Liver (tissue), 8 donors: ENCODE measurements at regions not wholly inside any gene's neighbourhood (a gene's known extent, or its start where the extent isn't known, plus 50 kb on each side); places are given as distances from the start of the nearest gene placed in this dataset.

Experiments used
- DNase-seq: peaks from one replicate; pipeline ENCODE4 v3.0.0-alpha.2; 2017; ENCODE audit warnings: low spot score
- H3K27ac ChIP-seq, 2 donors: one replicate each; pipeline ENCODE4 v1.7.0; 2013; ENCODE audit warnings: inconsistent platforms in 2 of 2, low read length in 2 of 2, control low read depth in 1 of 2, low read depth in 1 of 2, mild to moderate bottlenecking in 1 of 2
- H3K27me3 ChIP-seq, 4 donors: one replicate each; pipeline versions ENCODE4 v1.6.1 to v1.7.0; 2013; ENCODE audit warnings: low read length in 3 of 4, inconsistent platforms in 1 of 4, mild to moderate bottlenecking in 1 of 4, moderate library complexity in 1 of 4; ENCODE audit not compliant: control insufficient read depth in 4 of 4, insufficient read depth in 4 of 4
- H3K36me3 ChIP-seq, 4 donors: one replicate each; pipeline versions ENCODE4 v1.6.1 to v1.7.0; 2013; ENCODE audit warnings: low read length in 3 of 4, mild to moderate bottlenecking in 3 of 4, low read depth in 1 of 4, moderate library complexity in 1 of 4; ENCODE audit not compliant: control insufficient read depth in 4 of 4, insufficient read depth in 3 of 4
- H3K4me1 ChIP-seq, 4 donors: one replicate each; pipeline versions ENCODE4 v1.6.1 to v1.7.0; 2013; ENCODE audit warnings: low read length in 3 of 4, mild to moderate bottlenecking in 3 of 4, moderate library complexity in 1 of 4; ENCODE audit not compliant: control insufficient read depth in 4 of 4, insufficient read depth in 4 of 4
- H3K4me3 ChIP-seq, 3 donors: one replicate each; pipeline versions ENCODE4 v1.6.1 to v1.7.0; 2013; ENCODE audit warnings: low read length in 3 of 3, control low read depth in 1 of 3, low read depth in 1 of 3, mild to moderate bottlenecking in 1 of 3
- H3K9ac ChIP-seq, 2 donors: one replicate each; pipeline ENCODE4 v1.7.0; 2013; ENCODE audit warnings: low read length in 2 of 2, mild to moderate bottlenecking in 2 of 2, moderate library complexity in 2 of 2, control low read depth in 1 of 2, low read depth in 1 of 2
- H3K9me3 ChIP-seq, 4 donors: one replicate each; pipeline versions ENCODE4 v1.6.1 to v1.7.0; 2013; ENCODE audit warnings: low read length in 3 of 4; ENCODE audit not compliant: control insufficient read depth in 4 of 4
- EGR1 ChIP-seq, 2 donors: IDR thresholded peaks; 2 replicates each; pipeline ENCODE4 v1.6.1; 2016 to 2018; ENCODE audit warnings: antibody characterized with exemption in 2 of 2, low read depth in 2 of 2
- FOXA1 ChIP-seq: IDR thresholded peaks from 2 replicates; pipeline ENCODE4 v1.6.1; 2016; ENCODE audit warnings: antibody characterized with exemption
- FOXA2 ChIP-seq: IDR thresholded peaks from 2 replicates; pipeline ENCODE4 v1.6.1; 2016; ENCODE audit warnings: antibody characterized with exemption
- GABPA ChIP-seq, 2 donors: IDR thresholded peaks in 1 of 2; conservative IDR thresholded peaks in 1 of 2; 2 replicates each; pipeline ENCODE4 v1.6.1; 2016; ENCODE audit warnings: antibody characterized with exemption in 2 of 2, mild to moderate bottlenecking in 1 of 2, moderate library complexity in 1 of 2
- HNF4A ChIP-seq, 2 donors: conservative IDR thresholded peaks; 2 replicates each; pipeline ENCODE4 v1.6.1; 2016; ENCODE audit warnings: antibody characterized with exemption in 2 of 2, mild to moderate bottlenecking in 2 of 2
- HNF4G ChIP-seq: IDR thresholded peaks from 2 replicates; pipeline ENCODE4 v1.6.1; 2016; ENCODE audit warnings: antibody characterized with exemption
- JUND ChIP-seq, 2 donors: IDR thresholded peaks; 2 replicates each; pipeline ENCODE4 v1.6.1; 2016; ENCODE audit warnings: antibody characterized with exemption in 2 of 2
- NR2F2 ChIP-seq: IDR thresholded peaks from 2 replicates; pipeline ENCODE4 v1.6.1; 2016; ENCODE audit warnings: antibody characterized with exemption
- RAD21 ChIP-seq, 2 donors: IDR thresholded peaks; 2 replicates each; pipeline ENCODE4 v1.6.1; 2016; ENCODE audit warnings: antibody characterized with exemption in 2 of 2, mild to moderate bottlenecking in 2 of 2
- RXRA ChIP-seq, 2 donors: IDR thresholded peaks; 2 replicates each; pipeline ENCODE4 v1.6.1; 2017 to 2018; ENCODE audit warnings: antibody characterized with exemption in 2 of 2, mild to moderate bottlenecking in 1 of 2
- SP1 ChIP-seq: IDR thresholded peaks from 2 replicates; pipeline ENCODE4 v1.6.1; 2018; ENCODE audit warnings: antibody characterized with exemption, mild to moderate bottlenecking
- TAF1 ChIP-seq: conservative IDR thresholded peaks from 2 replicates; pipeline ENCODE4 v1.6.1; 2016; ENCODE audit warnings: antibody characterized with exemption, mild to moderate bottlenecking
- YY1 ChIP-seq: IDR thresholded peaks from 2 replicates; pipeline ENCODE4 v1.6.1; 2016; ENCODE audit warnings: antibody characterized with exemption, mild to moderate bottlenecking
- WGBS: extraction: QIAGEN DNeasy Blood & Tissue Kit; methylation state at CpG from one replicate; pipeline ENCODE4 v1.1.7; 2013; 5-methylcytosine and 5-hydroxymethylcytosine counted together
- TF ChIP-seq, protein P1 (sequence below): IDR thresholded peaks from 2 replicates; pipeline ENCODE4 v1.6.1; 2016; ENCODE audit warnings: antibody characterized with exemption
- TF ChIP-seq, protein P2 (sequence below): IDR thresholded peaks from 2 replicates; pipeline ENCODE4 v1.6.1; 2016; ENCODE audit warnings: antibody characterized with exemption
- TF ChIP-seq, protein P3 (sequence below): IDR thresholded peaks from 2 replicates; pipeline ENCODE4 v1.6.1; 2016; ENCODE audit warnings: antibody characterized with exemption
- TF ChIP-seq, protein P4 (sequence below): fragments of 150-350 bp; IDR thresholded peaks from 2 replicates; pipeline ENCODE4 v1.5.1; 2017; ENCODE audit warnings: improper control_type of control experiment, low read depth, low read length; ENCODE audit not compliant: missing input control
- TF ChIP-seq, protein P5 (sequence below): IDR thresholded peaks from 2 replicates; pipeline ENCODE4 v1.6.1; 2016; ENCODE audit warnings: antibody characterized with exemption, mild to moderate bottlenecking
- donor health status: healthy.
- donor health status: healthy.
- donor health status: healthy.
- donor health status: healthy.
- donor health status: healthy.

DNA sequence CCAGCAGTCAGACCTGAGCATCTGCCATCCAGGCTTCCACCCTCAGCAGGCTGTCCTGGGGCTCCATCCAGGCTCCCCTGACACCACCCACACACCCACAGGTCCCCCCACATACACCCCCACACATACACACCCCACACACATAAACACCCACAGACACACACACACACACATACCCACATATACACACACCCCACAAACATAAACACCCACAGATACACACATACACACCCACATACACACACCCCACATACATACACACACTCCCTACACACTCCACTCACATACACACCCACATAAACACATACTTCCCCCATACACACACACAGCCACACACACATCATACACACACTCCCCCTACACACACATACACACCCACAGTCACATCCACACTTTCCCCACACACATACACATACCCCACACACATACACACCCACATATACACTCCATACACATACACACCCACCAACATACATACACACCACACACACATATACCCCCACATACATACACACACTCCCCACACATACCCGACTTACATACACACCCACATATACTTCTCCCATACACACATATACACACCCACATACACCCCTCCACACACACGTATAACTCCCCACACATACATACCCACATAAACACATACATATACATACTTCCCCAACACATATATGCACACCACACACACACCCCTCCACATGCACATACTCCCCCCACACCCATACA, 183.3 kb upstream of the ETAA1 start:
- H3K27ac ChIP-seq: no peak overlapping the region
- no peaks in the 10 kb centered on the region for H3K9me3 ChIP-seq
- H3K4me1 ChIP-seq: no peaks in the 10 kb centered on the region
- DNase-seq: no peak
- TF ChIP-seq HNF4G (no peak), HNF4A (conservative IDR thresholded peaks at IDR 0.05) (no peak), SP1 (no peak), YY1 (no peak), FOXA1 (no peak), GABPA (IDR thresholded peaks at IDR 0.05 in 1 of 2, conservative IDR thresholded peaks at IDR 0.05 in 1 of 2) (no peak), EGR1 (IDR thresholded peaks at IDR 0.05; ENCODE audit: low read depth in 2 of 2) (no peak), RAD21 (IDR thresholded peaks at IDR 0.05) (no peak)
- TF ChIP-seq, protein P1, sequence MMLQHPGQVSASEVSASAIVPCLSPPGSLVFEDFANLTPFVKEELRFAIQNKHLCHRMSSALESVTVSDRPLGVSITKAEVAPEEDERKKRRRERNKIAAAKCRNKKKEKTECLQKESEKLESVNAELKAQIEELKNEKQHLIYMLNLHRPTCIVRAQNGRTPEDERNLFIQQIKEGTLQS: no peak
- TF ChIP-seq, protein P2, sequence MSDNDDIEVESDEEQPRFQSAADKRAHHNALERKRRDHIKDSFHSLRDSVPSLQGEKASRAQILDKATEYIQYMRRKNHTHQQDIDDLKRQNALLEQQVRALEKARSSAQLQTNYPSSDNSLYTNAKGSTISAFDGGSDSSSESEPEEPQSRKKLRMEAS: no peak
- no peak overlapping the region for H3K4me3 ChIP-seq
- H3K9ac ChIP-seq: no peak overlapping the region
- WGBS: 94% methylated on average over 2 of the region's 2 CpGs
- peaks cover 0 to 5% (median 0%) of the 10 kb centered on the region in 4 donors for H3K27me3 ChIP-seq
- no peaks in the 10 kb centered on the region for H3K36me3 ChIP-seq

DNA sequence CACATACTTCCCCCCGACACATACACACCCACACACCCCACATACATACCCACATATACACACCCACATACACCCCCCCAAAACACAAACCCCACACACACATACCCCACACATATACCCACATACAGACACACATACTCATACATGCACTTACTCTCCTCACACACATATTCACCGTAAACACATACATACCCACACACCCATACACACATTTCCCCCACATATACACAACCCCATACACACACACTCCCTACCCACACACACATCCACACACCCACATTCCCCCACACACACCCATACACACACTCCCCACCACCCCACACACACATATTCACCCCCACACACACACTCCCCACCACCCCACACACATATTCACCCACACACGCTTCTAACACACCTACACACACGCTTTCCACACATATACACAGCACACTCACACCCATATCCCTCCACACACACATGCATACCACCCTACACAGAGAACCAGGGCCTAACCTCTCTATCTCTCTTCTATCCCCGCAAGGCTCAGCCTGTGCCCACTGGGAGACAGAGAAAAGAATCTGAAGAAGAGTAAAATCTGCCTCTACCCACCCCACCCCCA, 182.4 kb upstream of the ETAA1 start:
- peaks cover 0 to 5% (median 0%) of the 10 kb centered on the region in 4 donors for H3K27me3 ChIP-seq
- H3K4me1 ChIP-seq: no peaks in the 10 kb centered on the region
- DNase-seq: no peak
- no peak overlapping the region for H3K27ac ChIP-seq
- WGBS: 94% methylated on average over 5 of the region's 5 CpGs
- no peaks in the 10 kb centered on the region for H3K36me3 ChIP-seq
- H3K9me3 ChIP-seq: no peaks in the 10 kb centered on the region
- TF ChIP-seq, protein P3, sequence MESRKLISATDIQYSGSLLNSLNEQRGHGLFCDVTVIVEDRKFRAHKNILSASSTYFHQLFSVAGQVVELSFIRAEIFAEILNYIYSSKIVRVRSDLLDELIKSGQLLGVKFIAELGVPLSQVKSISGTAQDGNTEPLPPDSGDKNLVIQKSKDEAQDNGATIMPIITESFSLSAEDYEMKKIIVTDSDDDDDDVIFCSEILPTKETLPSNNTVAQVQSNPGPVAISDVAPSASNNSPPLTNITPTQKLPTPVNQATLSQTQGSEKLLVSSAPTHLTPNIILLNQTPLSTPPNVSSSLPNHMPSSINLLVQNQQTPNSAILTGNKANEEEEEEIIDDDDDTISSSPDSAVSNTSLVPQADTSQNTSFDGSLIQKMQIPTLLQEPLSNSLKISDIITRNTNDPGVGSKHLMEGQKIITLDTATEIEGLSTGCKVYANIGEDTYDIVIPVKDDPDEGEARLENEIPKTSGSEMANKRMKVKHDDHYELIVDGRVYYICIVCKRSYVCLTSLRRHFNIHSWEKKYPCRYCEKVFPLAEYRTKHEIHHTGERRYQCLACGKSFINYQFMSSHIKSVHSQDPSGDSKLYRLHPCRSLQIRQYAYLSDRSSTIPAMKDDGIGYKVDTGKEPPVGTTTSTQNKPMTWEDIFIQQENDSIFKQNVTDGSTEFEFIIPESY: no peak
- TF ChIP-seq RAD21 (IDR thresholded peaks at IDR 0.05): no peak
- no peak for TF ChIP-seq GABPA (IDR thresholded peaks at IDR 0.05 in 1 of 2, conservative IDR thresholded peaks at IDR 0.05 in 1 of 2)
- no peak for TF ChIP-seq YY1
- no peak for TF ChIP-seq TAF1
- TF ChIP-seq RXRA (IDR thresholded peaks at IDR 0.05): no peak
- no peak for TF ChIP-seq JUND (IDR thresholded peaks at IDR 0.05)
- no peak for TF ChIP-seq FOXA1
- no peak for TF ChIP-seq FOXA2
- no peak for TF ChIP-seq NR2F2
- TF ChIP-seq SP1: no peak
- TF ChIP-seq, protein P4, sequence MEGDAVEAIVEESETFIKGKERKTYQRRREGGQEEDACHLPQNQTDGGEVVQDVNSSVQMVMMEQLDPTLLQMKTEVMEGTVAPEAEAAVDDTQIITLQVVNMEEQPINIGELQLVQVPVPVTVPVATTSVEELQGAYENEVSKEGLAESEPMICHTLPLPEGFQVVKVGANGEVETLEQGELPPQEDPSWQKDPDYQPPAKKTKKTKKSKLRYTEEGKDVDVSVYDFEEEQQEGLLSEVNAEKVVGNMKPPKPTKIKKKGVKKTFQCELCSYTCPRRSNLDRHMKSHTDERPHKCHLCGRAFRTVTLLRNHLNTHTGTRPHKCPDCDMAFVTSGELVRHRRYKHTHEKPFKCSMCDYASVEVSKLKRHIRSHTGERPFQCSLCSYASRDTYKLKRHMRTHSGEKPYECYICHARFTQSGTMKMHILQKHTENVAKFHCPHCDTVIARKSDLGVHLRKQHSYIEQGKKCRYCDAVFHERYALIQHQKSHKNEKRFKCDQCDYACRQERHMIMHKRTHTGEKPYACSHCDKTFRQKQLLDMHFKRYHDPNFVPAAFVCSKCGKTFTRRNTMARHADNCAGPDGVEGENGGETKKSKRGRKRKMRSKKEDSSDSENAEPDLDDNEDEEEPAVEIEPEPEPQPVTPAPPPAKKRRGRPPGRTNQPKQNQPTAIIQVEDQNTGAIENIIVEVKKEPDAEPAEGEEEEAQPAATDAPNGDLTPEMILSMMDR: no peak
- TF ChIP-seq HNF4A (conservative IDR thresholded peaks at IDR 0.05): no peak
- TF ChIP-seq EGR1 (IDR thresholded peaks at IDR 0.05; ENCODE audit: low read depth in 2 of 2): no peak
- no peak for TF ChIP-seq HNF4G
- TF ChIP-seq, protein P2: no peak
- TF ChIP-seq, protein P1: no peak
- TF ChIP-seq, protein P5, sequence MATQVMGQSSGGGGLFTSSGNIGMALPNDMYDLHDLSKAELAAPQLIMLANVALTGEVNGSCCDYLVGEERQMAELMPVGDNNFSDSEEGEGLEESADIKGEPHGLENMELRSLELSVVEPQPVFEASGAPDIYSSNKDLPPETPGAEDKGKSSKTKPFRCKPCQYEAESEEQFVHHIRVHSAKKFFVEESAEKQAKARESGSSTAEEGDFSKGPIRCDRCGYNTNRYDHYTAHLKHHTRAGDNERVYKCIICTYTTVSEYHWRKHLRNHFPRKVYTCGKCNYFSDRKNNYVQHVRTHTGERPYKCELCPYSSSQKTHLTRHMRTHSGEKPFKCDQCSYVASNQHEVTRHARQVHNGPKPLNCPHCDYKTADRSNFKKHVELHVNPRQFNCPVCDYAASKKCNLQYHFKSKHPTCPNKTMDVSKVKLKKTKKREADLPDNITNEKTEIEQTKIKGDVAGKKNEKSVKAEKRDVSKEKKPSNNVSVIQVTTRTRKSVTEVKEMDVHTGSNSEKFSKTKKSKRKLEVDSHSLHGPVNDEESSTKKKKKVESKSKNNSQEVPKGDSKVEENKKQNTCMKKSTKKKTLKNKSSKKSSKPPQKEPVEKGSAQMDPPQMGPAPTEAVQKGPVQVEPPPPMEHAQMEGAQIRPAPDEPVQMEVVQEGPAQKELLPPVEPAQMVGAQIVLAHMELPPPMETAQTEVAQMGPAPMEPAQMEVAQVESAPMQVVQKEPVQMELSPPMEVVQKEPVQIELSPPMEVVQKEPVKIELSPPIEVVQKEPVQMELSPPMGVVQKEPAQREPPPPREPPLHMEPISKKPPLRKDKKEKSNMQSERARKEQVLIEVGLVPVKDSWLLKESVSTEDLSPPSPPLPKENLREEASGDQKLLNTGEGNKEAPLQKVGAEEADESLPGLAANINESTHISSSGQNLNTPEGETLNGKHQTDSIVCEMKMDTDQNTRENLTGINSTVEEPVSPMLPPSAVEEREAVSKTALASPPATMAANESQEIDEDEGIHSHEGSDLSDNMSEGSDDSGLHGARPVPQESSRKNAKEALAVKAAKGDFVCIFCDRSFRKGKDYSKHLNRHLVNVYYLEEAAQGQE: no peak
- no peak overlapping the region for H3K4me3 ChIP-seq
- H3K9ac ChIP-seq: no peak overlapping the region
